Neural progenitor cell (in vitro differentiated cells): ENCODE measurements at regions not wholly inside any gene's neighbourhood (a gene's known extent, or its start where the extent isn't known, plus 50 kb on each side); places are given as distances from the start of the nearest gene placed in this dataset.

Experiments
- DNase-seq: peaks from one replicate; pipeline ENCODE4 v3.0.0-alpha.2; 2016; ENCODE audit warnings: low spot score
- H2AFZ ChIP-seq: fragments of 200-600 bp; sonication (generic); replicated peaks from 2 replicates; pipeline ENCODE4 v1.6.1; 2016; ENCODE audit warnings: antibody characterized with exemption
- H3F3A ChIP-seq: fragments of 200-600 bp; sonication (generic); 2 replicates; pipeline ENCODE4 v1.6.1; 2016; ENCODE audit warnings: antibody characterized with exemption, low read depth
- H3K27ac ChIP-seq: fragments of 200-600 bp; sonication (generic); 2 replicates; pipeline ENCODE4 v1.5.1; 2016; ENCODE audit warnings: mild to moderate bottlenecking
- H3K27me3 ChIP-seq: fragments of 200-600 bp; sonication (generic); 2 replicates; pipeline ENCODE4 v1.6.1; 2016; ENCODE audit warnings: mild to moderate bottlenecking, moderate library complexity
- H3K36me3 ChIP-seq: fragments of 200-600 bp; sonication (generic); 2 replicates; pipeline ENCODE4 v1.5.1; 2016
- H3K4me1 ChIP-seq: fragments of 200-600 bp; sonication (generic); 2 replicates; pipeline ENCODE4 v1.6.1; 2016; ENCODE audit warnings: mixed run types
- H3K4me2 ChIP-seq: fragments of 200-600 bp; sonication (generic); 2 replicates; pipeline ENCODE4 v1.6.1; 2016
- H3K4me3 ChIP-seq: fragments of 200-600 bp; sonication (generic); 2 replicates; pipeline ENCODE4 v1.5.1; 2016
- H3K79me2 ChIP-seq: fragments of 200-600 bp; sonication (generic); 2 replicates; pipeline ENCODE4 v1.6.1; 2016; ENCODE audit warnings: low read depth
- H3K9ac ChIP-seq: fragments of 200-600 bp; sonication (generic); 2 replicates; pipeline ENCODE4 v1.6.1; 2016
- H3K9me3 ChIP-seq: fragments of 200-600 bp; sonication (generic); 2 replicates; pipeline ENCODE4 v1.5.1; 2016; ENCODE audit warnings: low read depth
- H4K20me1 ChIP-seq: fragments of 200-600 bp; sonication (generic); 2 replicates; pipeline ENCODE4 v1.6.1; 2016; ENCODE audit warnings: low read depth
- H3K27ac Mint-ChIP-seq: 3 replicates; pipeline ENCODE4 v1.8.0; 2021; ENCODE audit warnings: mixed read lengths
- H3K27me3 Mint-ChIP-seq: 2 replicates; pipeline ENCODE4 v1.8.0; 2022; ENCODE audit warnings: low read depth, mild to moderate bottlenecking, inconsistent platforms, moderate library complexity, mixed read lengths; ENCODE audit not compliant: insufficient read depth
- H3K36me3 Mint-ChIP-seq: 3 replicates; pipeline ENCODE4 v1.8.0; 2021; ENCODE audit warnings: mixed read lengths
- H3K4me1 Mint-ChIP-seq: 3 replicates; pipeline ENCODE4 v1.8.0; 2021; ENCODE audit warnings: mixed read lengths
- H3K4me3 Mint-ChIP-seq: 3 replicates; pipeline ENCODE4 v1.8.0; 2021; ENCODE audit warnings: mild to moderate bottlenecking, moderate library complexity, mixed read lengths
- H3K9me3 Mint-ChIP-seq: 3 replicates; pipeline ENCODE4 v1.8.0; 2020; ENCODE audit warnings: mixed read lengths
- EZH2 ChIP-seq: fragments of 200-600 bp; sonication (generic); IDR thresholded peaks from 2 replicates; pipeline ENCODE4 v1.6.1; 2017; ENCODE audit warnings: antibody characterized with exemption, mild to moderate bottlenecking, moderate library complexity
- EZH2phosphoT487 ChIP-seq: fragments of 200-600 bp; sonication (generic); IDR thresholded peaks from 2 replicates; pipeline ENCODE4 v1.6.1; 2017; ENCODE audit warnings: antibody characterized with exemption
- TF ChIP-seq, protein P1 (sequence below): fragments of 200-600 bp; sonication (generic); IDR thresholded peaks from 2 replicates; pipeline ENCODE4 v1.5.1; 2017; ENCODE audit warnings: antibody characterized with exemption, mild to moderate bottlenecking

GRCh38 chr12:74685385-74685784 is 147.8 kb downstream of the ATXN7L3B start:
- H3K9me3 Mint-ChIP-seq = peaks cover 6% of the 10 kb centered on the region
- no peak overlapping the region for H3K9ac ChIP-seq
- no peaks in the 10 kb centered on the region for H3K27me3 Mint-ChIP-seq
- H3K36me3 ChIP-seq = no peaks in the 10 kb centered on the region
- no peaks in the 10 kb centered on the region for H3K27me3 ChIP-seq
- no peak overlapping the region for H3K4me3 Mint-ChIP-seq
- H3F3A ChIP-seq = no peaks in the 10 kb centered on the region
- peaks cover 6% of the 10 kb centered on the region for H3K4me1 Mint-ChIP-seq
- H3K27ac ChIP-seq = no peak overlapping the region
- H2AFZ ChIP-seq = no peak overlapping the region
- TF ChIP-seq EZH2 = no peak
- TF ChIP-seq EZH2phosphoT487 = no peak
- TF ChIP-seq, protein P1, sequence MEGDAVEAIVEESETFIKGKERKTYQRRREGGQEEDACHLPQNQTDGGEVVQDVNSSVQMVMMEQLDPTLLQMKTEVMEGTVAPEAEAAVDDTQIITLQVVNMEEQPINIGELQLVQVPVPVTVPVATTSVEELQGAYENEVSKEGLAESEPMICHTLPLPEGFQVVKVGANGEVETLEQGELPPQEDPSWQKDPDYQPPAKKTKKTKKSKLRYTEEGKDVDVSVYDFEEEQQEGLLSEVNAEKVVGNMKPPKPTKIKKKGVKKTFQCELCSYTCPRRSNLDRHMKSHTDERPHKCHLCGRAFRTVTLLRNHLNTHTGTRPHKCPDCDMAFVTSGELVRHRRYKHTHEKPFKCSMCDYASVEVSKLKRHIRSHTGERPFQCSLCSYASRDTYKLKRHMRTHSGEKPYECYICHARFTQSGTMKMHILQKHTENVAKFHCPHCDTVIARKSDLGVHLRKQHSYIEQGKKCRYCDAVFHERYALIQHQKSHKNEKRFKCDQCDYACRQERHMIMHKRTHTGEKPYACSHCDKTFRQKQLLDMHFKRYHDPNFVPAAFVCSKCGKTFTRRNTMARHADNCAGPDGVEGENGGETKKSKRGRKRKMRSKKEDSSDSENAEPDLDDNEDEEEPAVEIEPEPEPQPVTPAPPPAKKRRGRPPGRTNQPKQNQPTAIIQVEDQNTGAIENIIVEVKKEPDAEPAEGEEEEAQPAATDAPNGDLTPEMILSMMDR = no peak
- no peaks in the 10 kb centered on the region for H3K9me3 ChIP-seq
- H3K27ac Mint-ChIP-seq = no peak overlapping the region
- no peak overlapping the region for H3K4me3 ChIP-seq
- H3K4me2 ChIP-seq = no peak overlapping the region
- DNase-seq = no peak
- H4K20me1 ChIP-seq = no peaks in the 10 kb centered on the region
- no peaks in the 10 kb centered on the region for H3K79me2 ChIP-seq
- peaks cover 1% of the 10 kb centered on the region for H3K4me1 ChIP-seq
- no peaks in the 10 kb centered on the region for H3K36me3 Mint-ChIP-seq

DNA sequence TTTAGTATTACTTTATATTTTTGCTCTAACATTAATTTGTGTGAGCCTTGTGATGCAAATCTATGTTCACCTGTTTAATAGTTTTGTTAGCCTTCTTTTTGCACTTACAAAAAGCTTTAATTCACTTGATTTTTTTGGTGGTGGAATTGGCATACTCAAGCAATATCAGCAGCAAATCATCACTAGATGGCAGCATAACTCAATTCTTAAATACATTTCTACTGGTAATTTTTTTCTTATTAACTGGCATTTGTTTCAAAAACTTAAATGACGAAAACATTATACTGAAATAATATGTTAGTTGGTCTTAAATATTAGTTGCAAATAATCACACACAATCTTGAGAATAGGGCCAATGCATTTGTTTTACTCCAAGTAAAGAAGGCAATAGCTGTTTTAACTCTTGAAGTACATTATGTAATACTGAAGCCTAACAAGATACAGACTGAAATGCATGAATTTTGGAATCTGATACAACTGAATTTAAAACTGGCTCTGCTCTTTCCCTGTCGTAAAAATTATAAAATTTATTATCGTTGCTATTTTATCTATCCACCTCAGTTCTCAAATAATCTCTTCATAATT is 151.5 kb downstream of the ATXN7L3B start:
- H3K4me1 ChIP-seq = peaks cover 6% of the 10 kb centered on the region
- no peak overlapping the region for H3K4me2 ChIP-seq
- H3K27ac Mint-ChIP-seq = no peak overlapping the region
- H3K4me3 Mint-ChIP-seq = no peak overlapping the region
- no peaks in the 10 kb centered on the region for H3K9me3 Mint-ChIP-seq
- H3K27ac ChIP-seq = no peak overlapping the region
- H3K4me3 ChIP-seq = no peak overlapping the region
- H3K4me1 Mint-ChIP-seq = peaks cover 6% of the 10 kb centered on the region
- H4K20me1 ChIP-seq = no peaks in the 10 kb centered on the region
- H3K36me3 Mint-ChIP-seq = no peaks in the 10 kb centered on the region
- no peak overlapping the region for H2AFZ ChIP-seq
- no peaks in the 10 kb centered on the region for H3K79me2 ChIP-seq
- no peaks in the 10 kb centered on the region for H3F3A ChIP-seq
- no peaks in the 10 kb centered on the region for H3K36me3 ChIP-seq
- H3K9ac ChIP-seq = no peak overlapping the region
- no peaks in the 10 kb centered on the region for H3K9me3 ChIP-seq
- no peaks in the 10 kb centered on the region for H3K27me3 ChIP-seq
- DNase-seq = peak; percentile 56
- no peak for TF ChIP-seq EZH2phosphoT487
- TF ChIP-seq, protein P1 = peak; percentile 75
- no peaks in the 10 kb centered on the region for H3K27me3 Mint-ChIP-seq

GRCh38 chr12:74689929-74690328 is 152.3 kb downstream of the ATXN7L3B start:
- Mint-ChIP-seq H3K4me3 (no peak overlapping the region), H3K27me3 (no peaks in the 10 kb centered on the region), H3K27ac (no peak overlapping the region), H3K9me3 (no peaks in the 10 kb centered on the region), H3K36me3 (no peaks in the 10 kb centered on the region), H3K4me1 (peaks cover 6% of the 10 kb centered on the region)
- H3K4me1 ChIP-seq = peaks cover 6% of the 10 kb centered on the region
- H4K20me1 ChIP-seq = no peaks in the 10 kb centered on the region
- H3K27me3 ChIP-seq = no peaks in the 10 kb centered on the region
- H3K36me3 ChIP-seq = no peaks in the 10 kb centered on the region
- no peaks in the 10 kb centered on the region for H3K79me2 ChIP-seq
- H3K4me2 ChIP-seq = no peak overlapping the region
- H3K27ac ChIP-seq = no peak overlapping the region
- no peak overlapping the region for H2AFZ ChIP-seq
- H3K4me3 ChIP-seq = no peak overlapping the region
- no peak overlapping the region for H3K9ac ChIP-seq
- TF ChIP-seq EZH2phosphoT487 = no peak
- TF ChIP-seq, protein P1 = no peak
- no peak for TF ChIP-seq EZH2
- no peak for DNase-seq
- H3F3A ChIP-seq = no peaks in the 10 kb centered on the region
- H3K9me3 ChIP-seq = no peaks in the 10 kb centered on the region
